Activated CD4-positive, CD25-positive, alpha-beta regulatory T cell treated with anti-CD3 and anti-CD28 coated beads, Interleukin-2, amount 50 U/mL, for 24 hours (primary cell): ENCODE measurements at regions not wholly inside any gene's neighbourhood (a gene's known extent, or its start where the extent isn't known, plus 50 kb on each side); places are given as distances from the start of the nearest gene placed in this dataset.
"Not testable (repeated sequence)": the region's sequence is repeated elsewhere in the genome, so short reads cannot be mapped to it uniquely, and the experiment has no call there.

Experiments used
- ATAC-seq, 2 donors: fragments of 150-1000 bp; cut with Tn5 transposase; one replicate each; pipeline ENCODE4 v1.10.0; 2021; ENCODE audit warnings: mild to moderate bottlenecking in 1 of 2, moderate library complexity in 1 of 2

DNA sequence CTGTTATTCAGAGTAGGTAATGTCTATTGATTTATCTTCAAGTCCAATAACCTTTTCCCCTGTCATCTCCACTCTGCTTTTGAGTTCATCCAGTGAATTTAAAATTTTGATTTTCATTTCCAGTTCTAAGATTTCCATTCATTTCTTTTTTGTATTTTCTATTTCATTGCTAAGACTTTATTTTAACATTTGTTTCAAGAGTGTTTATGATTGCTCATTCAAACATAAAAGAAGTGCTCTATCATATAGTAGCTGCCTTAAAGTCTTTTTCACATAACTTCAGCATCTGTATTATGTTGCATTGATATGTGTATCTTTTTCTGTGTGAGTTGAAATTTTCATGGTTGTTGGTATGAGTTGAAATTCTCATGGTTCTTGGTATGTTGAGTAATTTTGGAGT, 341.6 kb downstream of the SOX4 start:
- no peak for ATAC-seq

DNA sequence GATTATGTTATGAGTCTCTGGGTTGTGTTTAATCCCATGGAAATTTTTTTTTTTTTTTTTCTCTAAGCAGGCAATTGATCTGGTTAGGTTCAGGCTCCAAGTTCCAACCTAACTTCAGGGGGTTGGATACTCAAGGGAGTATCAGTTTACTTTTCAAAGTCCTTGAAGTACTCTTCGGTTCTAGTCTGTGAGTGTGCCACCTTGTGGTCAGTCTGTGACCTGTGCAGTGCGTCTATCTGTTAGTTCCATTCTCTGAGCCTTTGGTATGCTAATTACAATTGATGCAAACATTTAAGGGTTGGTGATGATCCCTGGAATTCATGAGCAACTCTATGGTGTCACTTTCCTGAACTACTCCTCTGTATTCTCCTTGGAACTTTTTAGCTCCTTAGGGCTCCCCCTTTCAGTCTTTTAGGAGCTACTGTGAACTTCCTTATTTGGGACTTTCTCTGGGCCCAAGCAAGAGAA, 342.0 kb downstream of the SOX4 start:
- no peak for ATAC-seq

DNA sequence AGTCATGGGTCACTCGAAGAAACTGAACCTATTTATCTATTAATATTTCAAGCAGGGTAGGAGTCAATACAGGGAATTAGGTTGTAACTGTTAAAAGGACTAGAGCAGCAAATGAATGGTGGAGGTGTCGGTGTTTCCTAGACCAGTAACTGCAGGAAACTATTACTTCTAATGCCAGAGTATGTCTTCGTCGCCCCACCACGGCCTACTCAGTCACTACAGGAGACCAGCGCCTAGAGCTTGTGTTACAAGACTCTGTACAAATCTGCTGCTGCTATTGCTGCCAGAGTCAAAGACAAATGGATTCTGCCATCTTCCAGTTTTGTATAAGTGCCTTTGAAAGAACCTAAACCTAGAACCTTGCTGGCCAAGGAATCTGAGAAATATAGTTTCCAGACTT, 343.9 kb downstream of the SOX4 start:
- no peak for ATAC-seq

DNA sequence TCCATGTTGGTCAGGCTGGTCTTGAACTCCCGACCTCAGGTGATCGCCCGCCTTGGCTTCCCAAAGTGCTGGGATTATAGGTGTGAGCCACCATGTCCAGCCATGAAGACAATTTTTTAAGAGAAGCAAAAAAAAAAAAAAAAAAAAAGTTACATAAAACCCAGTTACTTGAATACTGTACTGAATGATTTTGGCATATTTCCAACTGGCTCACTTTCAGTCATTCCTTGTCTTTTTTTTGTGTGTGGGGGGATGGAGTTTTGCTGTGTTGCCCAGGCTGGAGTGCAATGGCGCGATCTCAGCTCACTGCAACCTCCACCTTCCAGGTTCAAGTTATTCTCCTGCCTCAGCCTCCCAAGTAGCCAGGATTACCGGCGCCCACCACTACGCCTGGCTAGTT, 345.5 kb downstream of the SOX4 start:
- ATAC-seq = not testable (repeated sequence)

DNA sequence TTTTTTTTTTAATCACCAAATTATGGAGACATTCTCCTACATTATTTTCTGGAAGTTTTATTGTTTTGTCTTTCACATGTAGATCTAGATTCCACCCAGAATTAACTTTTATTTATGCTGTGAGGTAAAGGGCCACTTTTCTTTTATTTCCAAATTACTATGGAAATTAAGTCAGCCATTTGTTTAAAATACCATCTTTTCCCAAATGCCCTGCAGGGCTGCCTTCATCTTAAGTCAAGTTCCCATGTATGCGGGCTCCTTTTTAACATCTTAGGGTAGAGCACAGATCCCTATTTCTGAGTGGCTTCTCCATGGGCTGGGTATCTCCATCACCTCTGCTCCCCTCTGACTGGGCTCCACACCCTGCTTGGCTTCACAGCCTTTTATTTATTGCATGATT, 348.4 kb downstream of the SOX4 start:
- no peak for ATAC-seq

DNA sequence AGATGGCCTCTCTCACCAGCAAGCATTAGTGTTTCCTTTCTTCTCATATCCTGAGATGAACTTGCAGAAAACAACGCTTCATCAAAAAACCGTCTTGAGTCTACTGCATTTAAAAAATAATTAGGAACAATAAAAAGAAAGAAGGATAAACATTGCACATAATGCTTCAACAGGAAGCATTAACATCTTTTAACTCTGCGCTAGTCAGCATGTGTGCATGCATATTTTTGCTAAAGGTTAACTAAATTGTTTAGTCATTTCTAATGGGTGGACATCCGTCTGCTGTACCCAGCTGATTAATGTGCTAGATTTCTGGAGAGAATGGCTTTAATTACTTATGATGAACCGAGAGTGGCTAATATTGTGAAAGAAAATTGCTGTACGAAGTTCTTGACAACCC, 349.3 kb downstream of the SOX4 start:
- no peak for ATAC-seq

DNA sequence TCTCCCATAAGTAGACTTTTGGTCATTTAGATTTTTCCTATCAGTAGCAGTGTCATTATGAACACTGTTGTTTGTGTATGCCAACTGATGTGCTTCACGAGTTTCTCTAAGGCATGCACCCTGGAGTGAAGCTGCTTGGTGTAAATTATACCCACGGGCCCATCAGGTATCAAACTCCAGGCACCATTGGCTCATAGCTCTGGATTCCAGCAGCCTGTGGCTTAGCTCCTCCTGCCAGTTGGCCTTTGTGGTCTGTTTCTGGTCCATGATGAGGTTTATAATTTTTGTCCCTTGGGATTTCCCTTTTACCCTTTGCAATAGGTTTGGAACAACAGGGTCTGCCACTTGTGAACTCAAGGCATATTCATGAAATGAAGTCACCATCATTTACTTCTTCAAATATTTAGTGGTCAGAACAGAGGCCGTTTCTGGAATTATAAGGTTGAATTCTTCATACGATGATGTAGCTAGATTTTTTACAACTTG, 350.5 kb downstream of the PRL start:
- ATAC-seq = no peak

DNA sequence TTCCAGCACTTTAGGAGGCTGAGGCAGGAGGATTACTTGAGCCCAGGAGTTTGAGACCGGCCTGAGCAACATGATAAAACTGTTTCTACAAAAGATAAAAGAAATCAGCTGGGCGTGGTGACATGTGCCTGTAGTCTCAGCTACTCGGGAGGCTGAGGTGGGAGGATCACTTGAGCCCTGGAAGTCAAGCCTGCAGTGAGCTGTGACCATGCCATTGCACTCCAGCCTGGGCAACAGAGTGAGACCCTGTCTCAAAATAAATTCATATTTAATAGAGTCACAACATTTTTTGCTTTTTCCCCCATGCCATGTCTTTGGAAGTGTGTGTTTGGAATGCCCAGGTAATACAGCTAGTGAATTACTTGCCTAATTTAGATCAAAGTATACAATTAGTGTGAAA, 349.6 kb downstream of the PRL start:
- not testable (repeated sequence) for ATAC-seq

DNA sequence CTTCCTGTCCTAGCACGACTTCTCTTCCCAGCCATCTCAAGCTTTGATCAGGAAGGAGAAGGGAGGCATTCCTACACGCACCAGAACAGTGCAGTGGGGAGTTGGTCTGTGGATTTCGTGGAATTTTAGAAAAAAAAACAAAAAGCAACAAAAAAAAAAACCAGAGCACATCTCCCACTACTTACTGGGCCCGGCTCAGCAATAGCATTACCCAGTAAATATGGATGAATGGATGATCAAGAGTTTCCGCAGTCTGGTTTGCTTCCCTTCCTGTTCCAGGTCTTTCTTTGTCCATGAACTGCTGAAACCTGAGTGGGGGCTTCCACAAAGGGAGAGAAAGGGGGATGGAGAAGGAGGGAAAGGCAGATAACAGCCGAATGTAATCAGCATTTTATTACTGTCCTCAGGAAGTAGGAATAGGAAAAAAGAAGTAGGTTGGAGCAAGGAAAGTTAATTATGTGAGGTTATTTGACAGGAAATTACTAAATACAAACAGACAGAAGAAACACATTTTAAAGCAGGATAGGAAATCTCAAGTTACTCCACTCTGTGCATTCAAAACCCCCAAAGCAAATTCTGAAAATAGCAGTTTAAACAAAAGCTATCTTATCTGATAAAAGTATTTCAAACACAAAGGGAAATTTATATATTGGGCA, 349.0 kb downstream of the PRL start:
- no peak for ATAC-seq

DNA sequence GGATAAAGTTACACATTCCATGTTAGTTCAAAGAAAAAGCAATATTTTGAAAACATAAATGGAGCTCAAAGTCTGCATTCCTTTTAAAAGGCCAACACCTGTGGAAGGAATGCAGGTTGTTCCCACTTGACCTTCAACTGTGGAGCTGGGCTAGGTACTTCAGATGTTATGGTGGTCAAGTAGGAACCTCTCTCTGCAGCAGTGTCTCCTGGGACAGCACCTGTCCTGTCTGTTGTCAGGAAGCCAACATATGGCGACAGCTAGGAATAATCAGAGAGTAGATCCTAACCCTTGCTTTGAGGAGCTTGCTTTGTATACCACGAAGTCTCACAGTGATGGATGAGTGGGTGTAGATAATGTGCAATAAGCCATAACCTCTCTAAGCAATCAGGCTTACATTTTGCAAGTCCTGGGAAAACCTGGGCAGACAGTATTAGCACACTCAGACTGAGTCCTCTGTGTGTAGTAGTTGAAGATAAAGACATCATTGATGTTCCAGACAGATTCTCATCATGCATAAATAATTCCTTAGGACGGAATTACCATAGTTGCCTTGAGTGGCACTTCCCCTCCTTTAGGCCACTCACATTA, 347.5 kb downstream of the PRL start:
- ATAC-seq = no peak

DNA sequence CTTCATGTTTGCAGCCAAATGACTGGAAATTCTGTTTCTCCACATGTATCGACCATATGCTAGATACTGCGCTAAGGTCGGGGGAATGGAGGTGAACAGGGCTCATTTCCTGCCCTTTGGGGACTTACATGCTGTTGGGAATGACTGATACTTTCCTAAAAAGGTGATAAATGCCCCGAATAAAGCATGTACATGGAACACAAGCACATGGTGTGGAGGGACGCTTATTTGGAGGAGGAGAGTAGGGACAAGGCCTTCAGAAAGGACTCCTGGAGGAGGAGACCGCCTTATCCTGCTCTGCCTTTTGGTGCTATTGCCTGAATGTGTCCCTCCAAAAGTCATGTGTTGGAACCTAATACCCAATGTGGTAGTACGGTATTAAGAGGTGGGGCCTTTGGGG, 344.5 kb downstream of the PRL start:
- ATAC-seq = no peak

DNA sequence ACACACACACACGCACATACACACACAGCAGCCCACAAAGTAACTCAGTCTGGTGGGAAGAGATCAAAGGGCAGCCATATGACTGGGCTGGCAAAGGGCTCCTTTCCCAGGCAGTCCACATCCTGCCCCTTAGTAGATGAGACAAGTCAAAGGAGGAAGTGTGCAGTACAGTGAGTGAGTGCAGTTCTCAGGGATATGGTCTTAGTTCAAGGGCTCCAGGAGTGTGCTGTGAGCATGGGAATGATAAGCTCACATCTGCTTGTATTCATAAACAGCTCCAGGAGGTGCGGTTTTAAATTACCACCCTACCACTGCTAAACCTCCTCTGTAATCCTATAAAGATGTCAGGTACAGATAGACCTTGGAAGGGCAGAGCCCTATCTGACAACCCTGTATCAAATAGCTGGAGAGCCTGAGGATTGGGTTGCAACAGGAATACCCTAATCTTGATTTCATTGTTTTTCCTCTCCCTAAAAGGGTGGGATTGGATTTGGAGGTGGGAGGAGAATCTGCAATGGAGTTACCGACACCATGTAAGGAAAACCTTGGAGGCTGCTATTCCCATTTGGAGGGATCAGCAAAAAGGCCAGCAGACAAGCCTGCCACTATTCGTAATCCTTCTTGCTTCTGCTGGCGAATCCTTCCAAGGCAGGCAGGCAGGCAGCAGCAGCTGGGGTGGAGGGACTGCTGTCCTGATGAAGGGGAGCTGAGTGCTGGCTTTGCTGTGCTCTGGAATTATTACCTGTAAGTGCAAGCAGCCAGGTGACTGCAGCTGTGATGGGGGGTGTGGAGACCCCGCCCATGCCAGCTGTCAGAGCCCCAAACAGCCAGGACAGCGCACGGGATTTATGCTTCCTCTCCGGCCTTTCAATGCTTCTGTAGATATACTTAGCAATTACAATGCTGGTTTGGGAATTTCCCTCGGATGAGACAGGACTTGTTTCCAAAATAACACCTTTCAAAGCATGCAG, 342.7 kb downstream of the PRL start:
- no peak for ATAC-seq

DNA sequence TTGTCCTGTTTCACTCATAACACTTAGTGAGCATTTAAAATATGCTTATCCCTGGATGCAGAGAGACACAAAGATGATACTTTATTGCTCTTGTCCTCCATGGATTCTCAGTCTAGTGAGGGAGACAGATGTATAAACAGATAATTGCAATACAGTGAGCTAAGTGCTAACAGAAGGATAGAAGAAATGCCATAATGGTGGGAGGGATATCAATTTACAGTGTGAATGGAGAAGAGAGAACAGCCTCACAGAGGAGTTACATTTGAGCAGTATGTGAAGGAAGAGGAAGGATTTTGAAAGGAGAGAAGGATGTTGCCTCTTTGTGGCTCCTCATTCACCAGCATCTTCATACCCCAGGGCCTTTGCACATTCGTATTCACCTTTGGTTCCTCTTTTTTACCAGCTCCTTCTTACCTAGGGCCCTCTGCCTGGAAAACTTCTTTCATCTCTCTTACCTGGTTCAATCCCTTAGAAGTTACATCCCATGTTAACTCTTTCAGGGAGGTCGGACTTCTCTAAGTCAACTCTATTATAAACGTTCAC, 341.7 kb downstream of the PRL start:
- no peak for ATAC-seq

DNA sequence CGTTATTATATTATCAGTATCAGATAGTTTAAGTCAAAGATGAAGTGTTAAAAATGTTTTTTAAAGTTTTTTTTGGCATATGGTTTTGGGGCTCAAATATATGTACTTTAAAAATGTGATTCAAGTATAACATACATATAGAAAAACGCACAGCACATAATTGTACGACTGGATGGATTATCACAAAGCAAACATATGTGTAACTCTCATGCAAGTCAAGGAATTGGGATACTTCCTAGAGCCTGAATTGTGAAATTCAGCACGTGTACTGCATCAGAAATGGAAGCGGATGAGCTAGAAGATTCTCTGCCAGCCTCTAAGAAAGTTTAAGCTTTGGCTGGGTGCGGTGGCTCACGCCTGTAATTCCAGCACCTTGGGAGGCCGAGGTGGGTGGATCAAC, 340.9 kb downstream of the PRL start:
- ATAC-seq = no peak

DNA sequence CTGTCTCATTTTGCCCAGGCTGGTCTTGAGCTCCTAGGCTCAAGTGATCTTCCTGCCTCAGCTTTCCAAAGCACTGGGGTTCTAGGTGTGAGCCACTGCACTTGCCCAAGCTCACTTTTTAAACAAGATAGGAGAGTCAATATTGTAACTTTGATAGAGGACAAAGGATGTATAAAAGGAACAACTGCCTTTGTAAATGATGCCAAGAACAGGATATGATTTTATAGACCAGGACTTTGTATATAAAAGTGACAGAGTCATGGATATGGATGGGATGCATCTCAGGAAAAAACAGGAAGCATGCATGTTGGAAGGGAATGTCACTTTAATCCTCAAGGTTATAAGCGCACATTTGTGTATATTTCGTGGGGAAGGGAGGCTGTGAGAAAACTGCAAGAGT, 338.4 kb downstream of the PRL start:
- ATAC-seq = no peak

DNA sequence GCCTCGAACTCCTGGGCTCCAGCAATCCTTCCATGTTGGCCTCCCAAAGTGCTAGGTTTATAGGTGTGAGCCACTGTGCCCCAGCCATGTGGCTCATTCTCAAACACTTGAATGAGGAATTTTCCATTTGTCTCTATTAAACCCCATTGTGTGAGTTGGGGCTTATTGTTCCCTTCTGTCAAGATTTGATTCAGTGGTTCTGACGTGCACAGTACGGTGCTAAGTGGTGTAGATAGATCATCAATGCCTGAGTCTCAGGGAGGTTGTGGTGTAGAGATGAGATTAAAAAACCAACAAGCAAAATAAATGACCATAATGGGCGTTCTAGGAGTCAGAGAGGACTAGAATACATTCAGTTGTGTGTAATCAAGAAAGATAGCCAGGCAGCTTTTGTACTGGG, 335.6 kb downstream of the PRL start:
- ATAC-seq = no peak

DNA sequence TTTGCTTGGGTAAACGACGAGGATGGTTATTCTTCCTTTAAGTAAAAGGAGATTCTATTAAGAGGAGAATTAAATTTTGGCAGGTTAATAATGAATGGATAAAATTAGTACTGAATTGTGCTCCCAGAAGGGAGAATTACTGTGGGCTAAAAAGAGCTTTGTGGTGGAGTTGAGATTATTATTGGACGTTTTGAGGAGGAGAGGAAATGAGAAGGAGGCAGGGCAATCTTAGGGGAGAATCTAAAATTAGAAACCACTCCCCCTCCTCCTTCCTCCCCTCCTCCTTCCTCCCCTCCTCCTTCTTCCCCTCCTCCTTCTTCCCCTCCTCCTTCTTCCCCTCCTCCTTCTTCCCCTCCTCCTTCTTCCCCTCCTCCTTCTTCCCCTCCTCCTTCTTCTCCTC, 331.8 kb downstream of the PRL start:
- no peak for ATAC-seq

DNA sequence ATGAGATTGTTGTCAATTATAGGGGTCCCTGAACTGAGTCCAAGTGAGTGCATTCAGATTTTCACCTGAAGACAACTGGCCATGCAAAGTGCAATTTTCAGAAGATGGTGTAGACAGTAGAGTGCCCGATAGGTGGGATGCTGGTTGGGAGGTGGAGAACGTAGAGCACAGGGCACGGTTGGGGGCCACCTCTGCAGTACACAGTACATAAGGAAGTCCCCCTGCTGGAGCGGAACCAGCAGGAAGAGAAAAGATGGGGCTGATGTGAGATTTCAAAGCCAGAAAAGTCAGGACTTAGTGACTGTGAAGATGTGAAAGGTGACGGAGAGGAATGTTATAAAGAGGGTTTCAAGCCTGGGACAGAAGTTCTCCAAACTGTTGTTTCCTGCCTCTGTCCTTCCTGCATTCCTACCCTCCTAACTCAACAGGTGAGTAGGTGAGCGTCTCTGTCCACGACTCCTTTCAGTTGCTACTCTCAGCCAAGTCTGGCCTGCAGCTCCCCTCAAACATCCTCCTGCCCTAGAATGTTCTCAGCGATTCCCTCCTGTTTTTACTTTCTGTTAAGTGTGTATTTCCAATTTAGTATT, 330.8 kb downstream of the PRL start:
- no peak for ATAC-seq

DNA sequence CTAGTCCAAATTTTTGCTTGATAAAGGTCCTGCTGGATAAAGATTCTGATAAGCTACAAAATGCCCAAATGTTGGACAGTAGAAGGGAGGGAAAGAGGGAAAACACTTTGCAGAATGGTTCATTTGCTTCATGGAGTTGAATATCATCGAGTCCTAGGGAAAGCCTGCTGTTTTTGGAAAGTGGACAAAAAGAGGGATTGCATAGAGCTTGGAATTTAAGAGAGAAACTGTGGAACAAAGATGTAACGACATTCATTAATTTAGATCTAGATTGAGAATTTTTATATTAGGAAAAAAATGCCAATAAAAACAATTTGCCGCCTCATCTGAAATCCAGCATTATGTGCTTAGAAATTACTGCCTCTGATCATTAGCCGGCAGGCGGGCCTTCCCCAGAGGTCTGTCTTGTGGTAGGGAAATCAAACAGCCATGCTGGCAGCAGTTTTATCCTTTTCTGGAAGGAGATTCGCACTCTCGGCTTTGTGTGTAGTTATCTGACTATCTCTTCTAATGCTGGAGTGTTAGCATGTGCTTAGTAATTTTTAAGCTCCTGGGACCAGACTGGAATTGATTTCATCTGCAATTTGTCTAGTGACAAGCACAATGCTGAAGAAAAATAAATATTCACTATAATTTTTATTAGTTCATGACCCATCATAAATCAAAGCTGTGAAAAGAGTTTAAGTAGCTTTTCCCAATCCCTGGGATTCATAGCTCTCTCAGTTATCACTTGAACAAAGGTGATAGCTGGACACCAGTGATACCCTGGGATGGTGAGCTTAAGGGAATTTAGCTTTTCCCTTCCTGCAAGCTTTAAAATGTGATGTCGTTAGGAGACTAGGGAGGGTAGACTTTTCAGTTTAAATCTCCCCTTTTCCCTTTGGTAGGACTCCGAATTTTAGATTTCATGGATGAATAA, 329.5 kb downstream of the PRL start:
- no peak for ATAC-seq

DNA sequence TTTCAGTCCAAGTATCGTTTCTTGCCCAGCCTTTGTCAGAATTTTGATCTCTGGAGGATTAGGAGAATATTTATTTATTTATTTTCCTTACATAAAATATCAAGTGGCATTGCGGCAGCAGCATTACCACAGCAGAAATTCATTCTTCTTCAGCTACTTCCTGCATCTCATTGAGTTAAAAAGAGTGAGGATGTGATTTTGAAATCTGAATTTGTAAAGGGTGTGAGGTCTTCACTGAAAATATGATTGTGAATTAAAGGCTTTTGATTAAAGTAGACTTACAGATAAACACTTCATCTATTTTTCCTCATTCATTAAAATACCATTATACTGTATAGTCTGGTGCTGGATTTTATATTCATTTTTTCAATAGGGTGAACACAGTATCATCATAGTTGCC, 328.4 kb downstream of the PRL start:
- no peak for ATAC-seq

DNA sequence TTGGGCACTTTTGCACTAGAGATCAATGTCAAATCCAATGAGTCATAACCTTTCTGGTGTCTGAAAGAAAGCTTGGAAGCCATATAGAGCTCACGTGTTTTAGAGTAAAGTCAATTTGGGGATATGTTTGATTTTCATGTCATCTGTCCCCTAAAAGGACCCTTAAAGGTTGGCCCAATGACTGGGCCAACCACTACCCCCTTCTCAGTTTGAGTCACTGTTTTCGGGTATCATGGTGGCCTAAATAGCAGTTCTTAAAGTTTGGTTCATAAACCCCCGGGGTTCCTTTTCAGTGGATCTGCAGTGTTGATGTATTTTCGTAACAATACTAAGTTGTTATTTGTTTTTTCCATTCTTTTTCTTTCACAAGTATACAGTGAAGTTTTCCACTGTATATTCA, 327.6 kb downstream of the PRL start:
- no peak for ATAC-seq
